ENCODE measurements at regions not wholly inside any gene's neighbourhood (a gene's known extent, or its start where the extent isn't known, plus 50 kb on each side); places are given as distances from the start of the nearest gene placed in this dataset.

GRCh38 chrX:127577884-127578283 is 474.3 kb downstream of the ACTRT1 start:
- TF ChIP-seq, protein P1, sequence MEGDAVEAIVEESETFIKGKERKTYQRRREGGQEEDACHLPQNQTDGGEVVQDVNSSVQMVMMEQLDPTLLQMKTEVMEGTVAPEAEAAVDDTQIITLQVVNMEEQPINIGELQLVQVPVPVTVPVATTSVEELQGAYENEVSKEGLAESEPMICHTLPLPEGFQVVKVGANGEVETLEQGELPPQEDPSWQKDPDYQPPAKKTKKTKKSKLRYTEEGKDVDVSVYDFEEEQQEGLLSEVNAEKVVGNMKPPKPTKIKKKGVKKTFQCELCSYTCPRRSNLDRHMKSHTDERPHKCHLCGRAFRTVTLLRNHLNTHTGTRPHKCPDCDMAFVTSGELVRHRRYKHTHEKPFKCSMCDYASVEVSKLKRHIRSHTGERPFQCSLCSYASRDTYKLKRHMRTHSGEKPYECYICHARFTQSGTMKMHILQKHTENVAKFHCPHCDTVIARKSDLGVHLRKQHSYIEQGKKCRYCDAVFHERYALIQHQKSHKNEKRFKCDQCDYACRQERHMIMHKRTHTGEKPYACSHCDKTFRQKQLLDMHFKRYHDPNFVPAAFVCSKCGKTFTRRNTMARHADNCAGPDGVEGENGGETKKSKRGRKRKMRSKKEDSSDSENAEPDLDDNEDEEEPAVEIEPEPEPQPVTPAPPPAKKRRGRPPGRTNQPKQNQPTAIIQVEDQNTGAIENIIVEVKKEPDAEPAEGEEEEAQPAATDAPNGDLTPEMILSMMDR (IDR thresholded peaks at IDR 0.05): no peak
- TF ChIP-seq POLR2A (IDR thresholded peaks at IDR 0.05): no peak
- TF ChIP-seq POLR2AphosphoS5 (IDR thresholded peaks at IDR 0.05): no peak
